HG03378 (cell line): ENCODE measurements at regions not wholly inside any gene's neighbourhood (a gene's known extent, or its start where the extent isn't known, plus 50 kb on each side); places are given as distances from the start of the nearest gene placed in this dataset.
A peak's percentile ranks its signal among the peaks of the same experiment; 100 is the strongest.
"Not testable (repeated sequence)": the region's sequence is repeated elsewhere in the genome, so short reads cannot be mapped to it uniquely, and the experiment has no call there.

Experiments used
- ATAC-seq: cut with Tn5 transposase; IDR thresholded peaks from one replicate; pipeline ENCODE4 v1.9.1; 2021; ENCODE audit warnings: mild to moderate bottlenecking, moderate library complexity; ENCODE audit not compliant: unreplicated experiment

DNA sequence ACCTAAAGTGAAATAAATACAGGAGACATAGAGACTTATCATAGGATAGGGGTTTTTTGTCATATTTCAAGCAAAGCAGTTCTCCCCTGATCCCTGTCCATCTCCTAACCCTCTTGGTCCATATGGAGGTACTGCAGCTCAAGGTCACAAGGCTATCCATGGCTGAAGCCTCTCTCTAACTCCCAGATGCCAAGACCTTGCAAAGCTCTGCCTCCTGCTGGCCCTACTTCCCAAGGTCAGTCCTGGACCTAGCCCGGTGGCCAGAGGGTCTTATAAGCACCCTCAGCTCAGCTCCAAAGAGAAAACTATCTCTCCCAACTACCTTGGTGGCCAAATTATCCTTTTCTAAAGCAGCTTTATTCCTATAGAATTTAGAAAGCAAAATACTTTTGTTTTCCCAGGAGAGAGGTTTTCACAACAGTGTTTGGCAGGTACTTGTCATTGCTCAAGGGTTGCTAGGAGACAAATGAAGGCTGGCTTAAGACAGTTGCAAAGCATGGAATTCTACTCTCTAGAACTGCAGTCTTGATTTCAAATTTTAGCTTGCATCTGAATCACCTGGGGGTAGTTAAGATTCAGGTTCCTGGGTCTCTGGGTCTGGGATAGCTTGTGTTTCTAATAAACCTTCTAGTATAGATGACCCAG lies 121.5 kb downstream of the XCL2 start:
- no peak for ATAC-seq

DNA sequence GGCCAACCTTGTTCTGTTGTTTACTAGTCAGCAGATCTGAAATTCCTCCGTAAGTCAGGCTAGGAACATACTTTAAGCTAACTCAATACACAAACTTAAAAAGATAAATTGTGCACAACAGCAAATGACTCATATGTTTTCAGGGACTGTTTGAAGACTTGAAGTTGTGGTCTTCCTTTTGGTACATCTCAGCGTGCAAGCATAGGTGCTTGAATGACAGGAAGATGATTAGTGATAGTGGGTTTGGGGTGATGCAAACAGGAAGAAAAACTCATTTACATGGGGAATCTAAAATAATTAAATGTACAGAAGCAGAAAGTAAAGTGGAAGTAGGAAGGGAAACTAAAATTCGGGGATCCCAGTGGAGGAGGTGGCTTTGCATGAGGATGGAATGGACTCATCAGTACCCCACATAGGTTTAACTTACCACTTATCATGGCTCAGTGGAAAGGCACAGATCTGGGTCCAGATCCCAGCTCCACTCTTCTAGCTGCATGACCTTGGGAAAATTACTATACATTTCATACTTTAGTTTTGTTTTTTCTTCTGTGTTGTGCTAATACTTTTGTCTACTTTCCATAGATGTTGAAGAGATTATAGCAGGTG lies 122.3 kb downstream of the XCL2 start:
- ATAC-seq = no peak

DNA sequence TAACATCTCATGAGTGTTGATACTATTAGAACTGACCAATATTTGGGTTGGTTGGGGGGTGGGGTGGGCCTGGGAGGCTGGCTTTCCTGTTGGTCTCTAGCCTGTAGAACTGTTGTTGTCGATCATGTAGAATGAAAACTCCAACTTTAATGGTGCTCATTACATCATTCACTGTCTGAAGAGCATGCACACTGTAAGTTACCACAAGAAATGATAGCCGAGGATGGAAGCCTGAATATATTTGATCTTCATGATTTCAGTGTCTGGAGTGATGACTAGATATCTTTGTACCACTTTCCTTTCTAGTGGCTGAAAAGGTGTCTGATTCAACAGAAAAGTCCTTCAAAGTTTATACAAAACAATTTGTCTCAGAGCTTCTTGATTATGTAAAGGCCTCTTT lies 123.6 kb downstream of the XCL2 start:
- no peak for ATAC-seq

DNA sequence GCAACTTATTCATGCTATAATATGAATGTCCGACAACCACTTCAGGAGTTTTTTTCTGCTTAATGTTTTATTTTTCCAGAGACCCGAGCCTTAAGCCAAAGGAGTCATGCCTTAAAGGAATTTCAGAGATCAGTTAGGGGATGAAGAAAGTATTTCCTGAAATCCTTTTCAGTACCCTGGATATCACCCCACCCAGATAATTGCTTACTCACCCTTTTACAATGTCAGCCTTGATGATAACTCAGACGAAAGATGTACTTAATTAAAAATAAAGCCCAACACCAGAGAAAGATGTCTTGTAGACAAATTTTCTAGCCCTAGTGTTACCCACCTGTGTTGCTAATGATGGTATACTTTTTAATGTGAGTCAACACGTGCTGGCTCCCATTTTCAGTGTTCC lies 124.1 kb downstream of the XCL2 start:
- ATAC-seq = no peak

DNA sequence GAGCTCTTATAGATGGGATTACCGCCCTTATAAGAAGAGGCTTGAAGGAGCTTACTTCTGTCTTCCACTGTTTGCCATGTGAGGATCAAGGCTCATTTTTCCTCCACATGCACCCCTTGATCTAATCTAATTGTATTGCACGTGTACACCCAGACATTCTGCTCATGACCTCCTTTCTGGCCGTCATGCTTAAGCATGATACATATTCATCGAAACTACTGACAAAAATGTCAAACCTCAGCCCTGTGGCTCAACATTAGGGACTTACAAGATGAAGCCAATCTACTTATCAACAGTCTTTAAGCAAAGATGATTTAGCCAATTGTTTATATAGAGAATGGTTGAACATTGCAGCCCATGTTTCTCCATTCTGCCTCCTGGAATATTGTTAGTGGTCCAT lies 127.6 kb downstream of the XCL2 start:
- no peak for ATAC-seq

DNA sequence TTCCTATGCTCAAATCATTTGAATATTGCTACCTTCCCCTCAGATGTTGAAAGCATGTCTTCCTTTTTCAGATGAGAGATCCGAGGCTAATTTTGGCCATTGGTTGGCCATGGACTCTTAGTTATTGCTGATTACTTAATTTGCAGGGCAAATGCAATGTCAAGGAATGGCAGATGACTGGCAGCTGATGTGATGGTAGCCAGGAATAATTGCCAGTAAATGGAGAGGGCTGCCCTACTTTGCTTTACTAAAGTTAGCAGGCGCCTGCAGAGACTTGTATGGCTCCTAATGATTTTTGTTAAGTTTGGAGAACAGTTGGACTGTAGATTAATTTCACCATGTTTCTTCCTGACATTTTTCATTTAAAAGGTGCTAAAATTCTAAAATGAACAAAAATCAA lies 128.9 kb downstream of the XCL2 start:
- no peak for ATAC-seq

DNA sequence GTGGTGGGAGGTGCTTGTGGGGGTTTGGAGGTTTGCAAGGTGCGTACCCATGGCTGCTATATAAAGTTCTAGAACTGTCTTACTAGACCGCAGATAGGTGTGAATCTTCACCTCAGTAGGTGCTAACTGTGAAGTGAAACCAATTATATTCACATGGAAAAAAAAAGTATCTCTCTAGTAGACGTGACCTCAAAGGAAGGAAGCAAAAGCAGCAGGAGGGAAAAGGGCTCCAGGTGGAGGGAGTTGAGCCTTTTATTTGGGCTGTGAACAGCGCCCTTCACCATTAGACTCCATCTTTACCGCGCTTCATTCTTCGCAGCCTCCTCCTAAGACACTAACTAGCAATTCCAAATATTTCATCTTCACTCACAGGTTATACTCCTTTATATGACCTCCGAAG lies 129.8 kb downstream of the TBX19 start:
- no peak for ATAC-seq

DNA sequence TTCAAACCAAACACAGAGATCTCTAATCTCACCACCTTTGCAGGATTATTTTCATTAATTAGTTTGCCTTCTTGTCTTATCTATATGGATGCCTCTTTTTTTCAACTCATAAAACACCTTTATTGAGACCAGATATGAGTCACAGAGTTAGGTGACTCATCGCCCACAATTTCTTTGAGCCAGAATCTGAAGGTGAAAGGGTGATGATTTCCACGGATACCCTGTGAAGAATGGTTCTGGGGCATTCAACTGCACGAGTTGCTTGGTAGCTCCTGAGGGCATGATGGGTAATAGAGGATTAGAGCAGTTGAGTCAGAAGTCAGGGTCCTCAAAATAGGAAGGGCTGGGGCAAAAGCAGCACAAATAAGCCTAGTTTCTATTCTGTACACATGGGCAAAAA lies 128.2 kb downstream of the TBX19 start:
- peak; percentile 80 for ATAC-seq

DNA sequence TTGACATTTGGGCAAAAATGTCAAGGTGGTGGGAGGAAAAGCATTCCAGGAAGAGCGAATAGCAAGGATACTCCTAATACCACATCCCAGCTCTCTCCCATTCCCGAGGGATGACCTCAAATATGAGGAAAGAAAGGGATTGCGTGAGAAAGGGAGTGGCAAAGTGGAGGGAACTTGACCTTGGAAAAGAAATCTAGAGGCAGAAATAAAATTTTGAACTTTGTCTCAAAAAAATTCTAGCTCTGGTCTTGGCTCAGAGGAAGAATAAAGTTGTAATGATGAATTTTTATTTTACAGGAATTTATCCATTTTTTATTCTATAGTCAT lies 127.8 kb downstream of the TBX19 start:
- ATAC-seq = no peak

DNA sequence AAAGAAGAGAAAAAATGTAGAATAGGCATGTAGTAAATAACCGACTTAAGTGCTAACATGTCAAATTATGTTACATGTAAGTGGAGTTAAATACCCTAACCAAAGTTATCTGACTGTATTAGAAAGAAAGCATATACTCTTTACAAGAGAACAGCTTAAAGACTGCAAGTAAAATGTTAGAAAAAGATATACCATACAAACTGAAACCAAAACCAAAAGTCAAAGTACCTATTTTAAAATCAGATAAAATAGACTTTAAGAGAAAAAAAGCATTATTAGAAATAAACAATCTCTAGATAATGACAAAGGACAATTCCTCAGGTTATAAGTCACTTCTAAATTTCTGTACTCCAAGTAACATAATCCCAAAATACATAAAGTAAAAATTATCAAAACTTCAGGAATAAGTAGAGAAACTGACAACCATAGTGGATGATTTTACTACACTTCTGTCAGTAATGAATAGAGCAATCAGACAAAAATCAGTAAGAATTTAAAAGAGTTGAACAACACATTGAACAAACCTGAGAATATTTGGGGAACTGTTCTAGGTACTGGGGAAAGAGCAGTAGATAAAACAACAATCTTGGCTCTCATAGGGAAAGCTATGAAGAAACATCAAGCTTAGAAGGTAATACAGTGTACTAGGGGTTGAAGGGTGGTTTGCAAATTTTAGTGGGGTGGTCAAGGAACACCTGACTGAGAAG lies 127.3 kb downstream of the TBX19 start:
- no peak for ATAC-seq

DNA sequence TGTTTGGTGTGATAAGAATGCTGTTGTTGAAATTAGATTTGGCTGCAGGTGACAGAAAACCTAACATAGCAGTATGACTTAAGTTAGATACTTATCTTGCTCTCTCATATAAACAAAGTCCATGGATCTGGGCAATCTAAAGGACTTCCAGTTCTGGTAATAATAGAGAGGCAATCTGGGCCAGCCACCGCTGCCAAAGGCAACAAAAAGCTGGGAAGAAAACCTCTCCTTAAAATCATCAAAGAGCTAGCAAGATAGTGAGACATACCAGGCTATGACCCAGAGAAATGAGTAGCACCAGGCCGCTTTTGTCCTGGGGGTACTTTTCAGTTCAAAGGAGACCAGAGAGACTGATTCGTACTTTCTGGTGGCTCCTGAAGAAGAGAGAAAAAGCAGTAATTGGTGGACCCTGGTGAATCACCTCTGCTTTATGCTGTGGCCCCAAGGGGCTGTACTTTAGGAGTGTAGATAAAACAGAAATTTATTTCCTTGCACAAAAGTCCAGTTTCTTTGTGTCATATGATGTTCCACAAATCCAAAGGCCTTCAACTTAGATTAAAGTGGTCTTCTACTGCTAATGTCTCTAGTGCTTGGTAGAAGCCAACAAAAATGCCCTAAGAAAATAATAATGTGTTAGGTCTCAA lies 125.4 kb downstream of the TBX19 start:
- no peak for ATAC-seq

DNA sequence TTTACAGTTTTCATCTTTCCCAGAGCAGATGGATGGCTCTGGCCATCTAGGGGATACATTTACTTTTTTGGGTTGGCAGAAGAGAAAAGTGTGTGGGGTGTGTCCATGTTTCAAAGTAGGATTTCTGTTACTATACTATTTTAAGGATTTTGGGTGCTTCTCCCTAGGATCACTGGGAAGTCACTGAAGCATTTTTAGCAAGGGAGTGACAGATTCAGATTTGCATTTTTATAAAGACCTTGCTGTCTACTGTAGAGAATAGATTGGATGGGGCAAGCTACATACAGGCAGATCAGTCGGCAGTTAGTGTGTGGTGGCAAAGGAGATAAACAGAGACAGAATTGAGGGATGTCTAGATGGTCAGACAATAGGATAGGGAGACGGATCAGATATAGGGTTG lies 122.5 kb downstream of the TBX19 start:
- no peak for ATAC-seq

DNA sequence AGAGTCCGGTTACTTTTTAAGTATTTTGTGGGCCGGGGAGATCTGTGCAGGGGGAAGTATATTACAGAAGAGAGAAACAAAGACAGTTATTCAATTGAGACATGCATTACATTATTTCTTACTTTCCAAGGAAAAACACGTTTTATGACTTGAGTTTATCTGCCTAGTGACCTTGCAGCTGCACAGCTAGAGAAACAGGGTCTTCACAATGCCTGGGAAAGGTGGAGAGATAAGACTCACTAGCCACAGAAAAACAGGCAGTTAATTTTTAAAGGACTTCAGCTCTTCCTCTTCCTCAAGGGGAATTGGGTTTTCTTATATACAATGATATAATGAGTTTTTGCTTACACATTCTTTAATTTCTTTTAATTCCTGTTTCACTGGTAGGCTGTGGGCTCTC lies 121.8 kb downstream of the TBX19 start:
- ATAC-seq = not testable (repeated sequence)

DNA sequence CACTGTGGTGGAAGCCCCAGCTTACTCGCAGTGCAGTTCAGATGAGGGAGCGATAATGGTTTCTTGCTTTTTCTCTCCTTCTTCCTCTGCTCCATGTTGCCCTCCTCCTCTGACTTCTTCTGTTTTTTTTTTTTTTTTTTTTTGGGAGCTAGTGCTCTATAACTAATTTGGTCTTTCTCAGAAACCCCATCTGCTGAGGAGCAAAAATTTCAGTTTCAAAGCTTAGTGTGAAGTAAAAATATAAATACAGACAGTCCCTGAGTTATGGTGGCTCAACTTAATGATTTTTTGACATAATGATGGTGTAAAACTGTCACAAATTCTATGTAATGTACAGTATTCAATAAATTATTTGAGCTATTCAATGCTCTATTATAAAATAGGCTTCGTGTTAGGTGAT lies 120.7 kb downstream of the TBX19 start:
- ATAC-seq = no peak

DNA sequence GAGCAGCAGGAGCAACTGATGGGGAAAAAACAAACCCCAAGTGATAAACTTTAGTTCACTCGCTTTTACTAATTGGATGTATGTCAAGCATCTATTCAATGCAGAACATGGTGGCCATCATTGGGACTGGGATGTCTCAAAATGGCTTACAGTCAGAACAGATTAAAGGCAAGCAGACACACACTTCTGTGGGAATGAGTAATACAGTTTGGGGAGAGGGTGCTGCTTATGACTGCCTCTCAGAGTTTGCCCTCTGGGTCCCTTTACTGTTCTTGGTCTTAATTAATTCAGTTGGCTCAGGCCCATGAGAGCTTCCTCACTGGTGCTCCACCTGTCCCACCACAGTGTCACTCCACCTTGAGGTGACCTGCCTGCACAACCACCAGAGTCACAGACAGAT lies 119.5 kb downstream of the TBX19 start:
- no peak for ATAC-seq

DNA sequence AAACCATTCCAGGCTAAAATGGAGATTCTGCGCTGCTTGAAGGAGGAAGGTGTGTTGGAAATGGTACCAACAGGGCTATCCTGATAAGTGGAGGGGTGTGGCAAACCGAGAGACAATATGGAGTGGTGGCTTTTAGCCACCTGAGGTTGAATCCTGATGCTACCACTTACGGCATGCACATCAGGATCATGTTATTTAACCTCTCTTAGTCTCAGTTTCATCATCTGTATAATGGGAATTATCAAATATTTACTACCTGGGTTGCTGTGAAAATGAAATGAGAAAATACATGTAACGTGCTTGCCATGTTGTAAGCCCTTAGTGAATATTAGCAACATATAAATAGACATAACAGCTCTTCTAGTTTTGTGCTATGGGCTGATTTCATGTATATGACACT lies 117.1 kb downstream of the TBX19 start:
- ATAC-seq = no peak

DNA sequence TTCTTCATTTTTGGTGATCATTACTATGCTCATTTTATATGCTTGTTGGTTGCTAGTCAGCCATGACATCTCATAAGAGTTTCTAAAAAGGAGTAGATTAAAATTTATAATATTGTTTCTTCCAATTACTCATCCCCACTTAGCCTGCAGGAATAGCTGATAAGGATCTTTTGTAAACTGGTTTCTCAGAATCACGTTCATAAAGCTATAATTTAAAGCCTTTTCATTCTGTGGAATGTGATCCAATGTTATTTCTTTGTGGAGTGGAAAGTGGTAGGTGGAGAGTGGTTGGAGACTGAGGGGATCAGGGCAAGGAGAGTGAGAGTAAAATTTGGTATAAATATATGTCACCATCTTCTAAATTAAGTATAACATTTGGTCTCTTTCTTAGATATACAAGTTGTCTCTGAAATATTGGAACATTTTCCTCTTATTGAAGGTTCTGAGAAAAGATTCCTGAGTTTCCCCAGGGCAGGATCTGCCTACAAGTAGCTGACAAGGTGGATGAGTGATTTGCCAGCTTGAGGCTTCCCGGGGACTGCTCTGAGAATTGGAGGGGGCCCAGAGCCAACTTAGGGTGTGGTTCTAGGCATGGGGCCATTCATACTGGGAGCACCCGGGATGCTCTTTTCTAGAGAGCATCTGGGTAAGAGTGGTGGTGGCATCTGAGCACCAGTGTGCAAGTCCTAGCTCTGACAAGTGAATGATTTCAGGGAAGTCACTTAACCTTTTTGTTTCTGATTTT lies 116.4 kb downstream of the TBX19 start:
- no peak for ATAC-seq

DNA sequence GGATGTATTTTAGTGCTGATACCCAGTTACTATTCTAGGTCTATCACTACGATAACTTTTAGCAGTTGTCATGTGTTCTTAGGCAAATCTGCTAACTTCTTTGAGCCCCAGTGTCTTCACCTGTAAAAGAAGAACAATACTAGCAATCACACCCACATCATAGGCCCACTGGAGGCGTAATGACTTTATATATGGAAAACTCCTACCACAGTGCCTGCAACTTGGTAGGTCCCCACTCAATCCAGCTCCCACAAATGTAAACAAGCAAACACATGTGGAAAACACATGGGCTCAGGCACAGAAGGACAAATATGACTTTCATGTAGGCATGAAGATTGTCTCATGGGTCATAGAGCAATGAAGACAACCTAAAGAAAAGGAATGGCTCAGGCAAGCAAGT lies 115.8 kb downstream of the TBX19 start:
- ATAC-seq = no peak

DNA sequence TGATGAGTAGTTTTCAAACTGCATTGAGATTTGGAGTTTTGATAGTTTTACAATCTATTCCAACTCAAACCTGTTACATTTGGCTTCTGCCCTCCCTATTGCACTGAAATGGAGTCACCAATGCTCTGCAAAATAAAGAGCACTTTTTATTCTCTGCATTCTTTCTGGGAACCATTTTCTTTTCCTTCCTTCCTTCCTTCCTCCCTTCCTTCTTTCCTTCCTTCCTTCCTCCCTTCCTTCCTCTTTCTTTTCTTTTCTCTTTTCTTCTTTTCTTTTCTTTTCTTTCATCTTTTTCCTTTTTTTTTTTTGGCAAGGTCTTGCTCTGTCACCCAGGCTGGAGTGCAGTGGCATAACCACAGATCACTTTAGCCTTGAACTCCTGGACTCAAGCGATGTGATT lies 114.2 kb downstream of the TBX19 start:
- ATAC-seq = no peak

DNA sequence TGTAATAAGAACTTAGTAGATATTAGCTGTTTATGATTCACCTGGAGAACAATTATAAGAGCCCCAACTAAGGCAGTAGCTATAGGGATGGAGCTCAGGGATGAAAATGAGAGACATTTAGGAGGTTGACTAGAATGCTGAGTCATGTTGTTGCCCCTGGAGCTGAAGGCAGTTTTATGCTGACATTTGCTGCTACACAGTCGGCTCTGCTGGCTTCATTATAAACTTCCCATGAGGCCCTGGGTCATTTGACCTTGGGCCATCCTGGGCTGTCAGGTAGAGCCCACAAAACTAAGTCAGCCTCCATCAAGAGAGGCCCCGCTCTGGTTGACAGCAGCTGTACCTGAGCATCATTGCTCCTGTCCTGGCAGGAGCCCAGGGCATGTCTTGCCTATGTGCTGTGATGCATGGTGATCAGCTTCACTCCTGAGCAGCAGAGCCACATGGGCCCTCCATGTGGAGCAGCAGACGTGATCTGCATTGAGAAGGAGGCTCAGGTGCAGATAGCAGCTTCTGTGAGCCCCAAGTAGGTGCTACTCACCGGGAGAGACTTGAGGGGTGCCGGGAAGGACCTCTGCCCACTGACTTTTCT lies 112.4 kb downstream of the TBX19 start:
- ATAC-seq = no peak
